Lung (tissue), 11 donors: ENCODE measurements at regions not wholly inside any gene's neighbourhood (a gene's known extent, or its start where the extent isn't known, plus 50 kb on each side); places are given as distances from the start of the nearest gene placed in this dataset.
"Not testable (repeated sequence)": the region's sequence is repeated elsewhere in the genome, so short reads cannot be mapped to it uniquely, and the experiment has no call there.

ENCODE experiments used
- ATAC-seq: fragments of 200-7000 bp; cut with Tn5 transposase; one replicate; pipeline ENCODE4 v1.9.1; 2020; ENCODE audit warnings: moderate number of reproducible peaks; ENCODE audit not compliant: insufficient read depth, low FRiP score
- DNase-seq, 3 donors: peaks; one replicate each; pipeline ENCODE4 v3.0.0-alpha.2; 2013 to 2017
- H3K27ac ChIP-seq, 2 donors: one replicate each; pipeline ENCODE4 v1.5.1; 2013; ENCODE audit warnings: mild to moderate bottlenecking in 2 of 2, moderate library complexity in 2 of 2, control low read depth in 1 of 2, inconsistent platforms in 1 of 2, low read depth in 1 of 2, low read length in 1 of 2
- H3K27me3 ChIP-seq, 3 donors: one replicate each; pipeline ENCODE4 v1.5.1; 2013; ENCODE audit warnings: low read length in 2 of 3; ENCODE audit not compliant: control insufficient read depth in 3 of 3, insufficient read depth in 3 of 3
- H3K36me3 ChIP-seq, 4 donors: one replicate each; pipeline ENCODE4 v1.5.1; 2013; ENCODE audit warnings: low read length in 4 of 4, mild to moderate bottlenecking in 1 of 4, moderate library complexity in 1 of 4; ENCODE audit not compliant: control insufficient read depth in 4 of 4, insufficient read depth in 4 of 4
- H3K4me1 ChIP-seq, 5 donors: one replicate each; pipeline ENCODE4 v1.5.1; 2013; ENCODE audit warnings: low read length in 5 of 5, mild to moderate bottlenecking in 2 of 5, moderate library complexity in 1 of 5; ENCODE audit not compliant: control insufficient read depth in 5 of 5, insufficient read depth in 5 of 5
- H3K4me3 ChIP-seq: one replicate; pipeline ENCODE4 v1.5.1; 2013; ENCODE audit warnings: mild to moderate bottlenecking, control low read depth, moderate library complexity
- H3K9ac ChIP-seq, 2 donors: one replicate each; pipeline ENCODE4 v1.5.1; 2013; ENCODE audit warnings: low read length in 2 of 2, control low read depth in 1 of 2; ENCODE audit not compliant: insufficient read depth in 1 of 2
- H3K9me3 ChIP-seq, 4 donors: one replicate each; pipeline ENCODE4 v1.5.1; 2013; ENCODE audit warnings: low read length in 3 of 4, mild to moderate bottlenecking in 1 of 4, moderate library complexity in 1 of 4; ENCODE audit not compliant: control insufficient read depth in 4 of 4, insufficient read depth in 3 of 4
- WGBS, 2 donors: extraction: QIAGEN DNeasy Blood & Tissue Kit; methylation state at CpG; one replicate each; pipeline ENCODE4 v1.1.7; 2013; 5-methylcytosine and 5-hydroxymethylcytosine counted together
- TF ChIP-seq, protein P1 (sequence below): IDR thresholded peaks from 2 replicates; pipeline ENCODE4 v1.5.1; 2012; ENCODE audit warnings: mild to moderate bottlenecking; ENCODE audit errors: control extremely low read depth, extremely low read depth
- donor health status: control.
- donor health status: control.
- donor health status: Bipolar disorder and iron deficiency.
- donor health status: healthy.
- donor health status: DM: yes; HTN: yes; CAD: no.

DNA sequence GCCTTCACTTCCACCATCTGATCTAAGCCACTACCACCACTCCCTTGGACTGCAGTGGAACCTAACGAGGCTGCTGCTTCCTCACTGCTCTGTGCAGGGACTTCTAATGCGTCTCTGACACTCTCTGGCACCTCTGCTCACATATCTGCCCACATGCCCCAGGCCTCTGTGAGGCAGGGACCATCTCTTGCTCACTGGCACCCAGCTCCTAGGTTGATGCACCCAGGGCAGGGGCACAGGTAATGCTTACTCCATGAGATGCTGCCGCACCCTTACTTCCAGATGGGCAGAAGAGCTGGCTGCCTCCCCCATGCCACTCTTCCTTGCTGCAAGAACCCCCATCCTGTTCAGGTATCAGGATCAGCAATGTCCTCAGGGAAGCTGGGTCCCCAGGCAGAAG, 294.0 kb upstream of the HS6ST1 start:
- ATAC-seq, result no peak
- Histone ChIP-seq H3K27ac (no peak overlapping the region), H3K4me3 (no peak overlapping the region), H3K9ac (no peak overlapping the region), H3K9me3 (no peaks in the 10 kb centered on the region), H3K27me3 (no peaks in the 10 kb centered on the region), H3K4me1 (no peaks in the 10 kb centered on the region), H3K36me3 (no peaks in the 10 kb centered on the region)
- peak in 1 of 3 donors; percentile 4 for DNase-seq
- TF ChIP-seq, protein P1, sequence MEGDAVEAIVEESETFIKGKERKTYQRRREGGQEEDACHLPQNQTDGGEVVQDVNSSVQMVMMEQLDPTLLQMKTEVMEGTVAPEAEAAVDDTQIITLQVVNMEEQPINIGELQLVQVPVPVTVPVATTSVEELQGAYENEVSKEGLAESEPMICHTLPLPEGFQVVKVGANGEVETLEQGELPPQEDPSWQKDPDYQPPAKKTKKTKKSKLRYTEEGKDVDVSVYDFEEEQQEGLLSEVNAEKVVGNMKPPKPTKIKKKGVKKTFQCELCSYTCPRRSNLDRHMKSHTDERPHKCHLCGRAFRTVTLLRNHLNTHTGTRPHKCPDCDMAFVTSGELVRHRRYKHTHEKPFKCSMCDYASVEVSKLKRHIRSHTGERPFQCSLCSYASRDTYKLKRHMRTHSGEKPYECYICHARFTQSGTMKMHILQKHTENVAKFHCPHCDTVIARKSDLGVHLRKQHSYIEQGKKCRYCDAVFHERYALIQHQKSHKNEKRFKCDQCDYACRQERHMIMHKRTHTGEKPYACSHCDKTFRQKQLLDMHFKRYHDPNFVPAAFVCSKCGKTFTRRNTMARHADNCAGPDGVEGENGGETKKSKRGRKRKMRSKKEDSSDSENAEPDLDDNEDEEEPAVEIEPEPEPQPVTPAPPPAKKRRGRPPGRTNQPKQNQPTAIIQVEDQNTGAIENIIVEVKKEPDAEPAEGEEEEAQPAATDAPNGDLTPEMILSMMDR, result no peak
- 82 to 86% methylated on average over 3 of the region's 3 CpGs for WGBS, 2 donors

DNA sequence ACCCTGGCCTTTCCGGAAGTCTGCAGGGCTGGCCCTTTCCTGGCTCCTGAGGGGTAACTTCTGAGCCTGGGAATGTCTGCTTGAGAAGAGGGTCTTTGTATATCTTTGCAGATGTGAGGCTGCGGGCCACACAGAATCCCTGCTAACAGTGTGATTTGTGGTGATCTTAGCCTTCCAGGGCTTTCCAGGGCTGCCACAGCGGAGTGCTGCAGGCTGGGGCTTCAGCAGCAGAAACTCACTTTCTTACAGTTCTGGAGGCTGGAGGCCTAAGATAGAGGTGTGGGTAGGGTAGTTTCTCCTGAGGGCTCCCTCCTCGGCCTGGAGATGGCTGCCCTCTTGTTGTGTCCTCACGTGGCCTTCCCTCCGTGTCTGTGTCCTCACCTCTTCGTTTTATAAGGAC, 294.7 kb upstream of the HS6ST1 start:
- no peaks in the 10 kb centered on the region for H3K4me1 ChIP-seq
- H3K27me3 ChIP-seq, result no peaks in the 10 kb centered on the region
- no peak for ATAC-seq
- no peak overlapping the region for H3K9ac ChIP-seq
- TF ChIP-seq, protein P1, result no peak
- no peaks in the 10 kb centered on the region for H3K9me3 ChIP-seq
- no peak overlapping the region for H3K4me3 ChIP-seq
- DNase-seq, result peak in 1 of 3 donors; percentile 16
- no peak overlapping the region for H3K27ac ChIP-seq
- WGBS, 2 donors, result 74 to 83% methylated on average over 7 of the region's 7 CpGs
- no peaks in the 10 kb centered on the region for H3K36me3 ChIP-seq

DNA sequence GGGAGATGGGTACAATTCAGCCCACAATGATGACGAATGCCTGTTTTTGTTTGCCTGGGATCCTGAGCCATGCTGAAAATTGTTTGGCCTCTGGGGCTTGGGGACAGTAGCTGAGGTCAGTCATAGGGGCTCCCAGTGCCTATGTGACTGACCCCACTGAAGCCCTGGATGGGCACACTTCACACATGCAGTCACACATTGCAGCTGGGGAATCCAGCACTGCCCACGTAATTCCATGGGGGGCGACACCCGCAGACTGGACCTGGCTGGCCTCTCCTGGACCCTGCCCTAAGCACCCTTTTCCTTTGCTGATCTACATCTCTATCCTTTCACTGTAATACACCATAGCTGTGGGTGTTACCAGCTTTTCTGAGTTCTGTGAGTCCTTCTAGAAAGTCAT, 295.2 kb upstream of the HS6ST1 start:
- WGBS, 2 donors, result 93% methylated on average over 4 of the region's 4 CpGs
- Histone ChIP-seq H3K9ac (no peak overlapping the region), H3K9me3 (no peaks in the 10 kb centered on the region), H3K27me3 (no peaks in the 10 kb centered on the region), H3K36me3 (no peaks in the 10 kb centered on the region), H3K4me3 (no peak overlapping the region), H3K4me1 (no peaks in the 10 kb centered on the region), H3K27ac (no peak overlapping the region)
- ATAC-seq (no peak), DNase-seq (no peak)
- TF ChIP-seq, protein P1, result no peak

DNA sequence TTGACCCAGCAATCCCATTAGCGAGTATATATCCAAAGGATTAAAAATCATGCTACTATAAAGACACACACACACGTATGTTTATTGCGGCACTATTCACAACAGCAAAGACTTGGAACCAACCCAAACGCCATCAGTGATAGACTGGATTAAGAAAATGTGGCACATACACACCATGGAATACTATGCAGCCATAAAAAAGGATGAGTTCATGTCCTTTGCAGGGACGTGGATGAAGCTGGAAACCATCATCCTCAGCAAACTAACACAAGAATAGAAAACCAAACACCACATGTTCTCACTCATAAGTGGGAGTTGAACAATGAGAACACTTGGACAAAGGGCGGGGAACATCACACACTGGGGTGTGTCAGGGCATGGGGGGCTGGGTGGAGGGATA, 296.2 kb upstream of the HS6ST1 start:
- DNase-seq, H3K27me3 ChIP-seq, H3K4me1 ChIP-seq, H3K9me3 ChIP-seq, H3K4me3 ChIP-seq, H3K36me3 ChIP-seq, H3K9ac ChIP-seq, H3K27ac ChIP-seq, ATAC-seq: not testable (repeated sequence)
- 91 to 94% methylated on average over 6 of the region's 6 CpGs for WGBS, 2 donors
